PFSK-1 (cell line): ENCODE measurements at regions not wholly inside any gene's neighbourhood (a gene's known extent, or its start where the extent isn't known, plus 50 kb on each side); places are given as distances from the start of the nearest gene placed in this dataset.

ENCODE experiments used
- POLR2AphosphoS5 ChIP-seq: IDR thresholded peaks from 2 replicates; pipeline ENCODE4 v1.6.1; 2012; ENCODE audit warnings: low read depth, mild to moderate bottlenecking, control low read depth, low read length, moderate library complexity
- SIN3A ChIP-seq: IDR thresholded peaks from 2 replicates; pipeline ENCODE4 v1.6.1; 2012; ENCODE audit warnings: mild to moderate bottlenecking, low read length, moderate library complexity, borderline replicate concordance; ENCODE audit not compliant: insufficient read depth
- TAF1 ChIP-seq: IDR thresholded peaks from 2 replicates; pipeline ENCODE4 v1.6.1; 2012; ENCODE audit warnings: low read length, control low read depth, borderline replicate concordance; ENCODE audit not compliant: insufficient read depth
- TF ChIP-seq, protein P1 (sequence below), 2 experiments: IDR thresholded peaks; 2 replicates each; pipeline versions ENCODE4 v1.6.1 to v1.8.0; 2011 to 2012; ENCODE audit warnings: low read depth in 2 of 2, low read length in 2 of 2, control low read depth in 1 of 2, inconsistent platforms in 1 of 2, mild to moderate bottlenecking in 1 of 2, moderate library complexity in 1 of 2; ENCODE audit not compliant: insufficient read depth in 1 of 2

DNA sequence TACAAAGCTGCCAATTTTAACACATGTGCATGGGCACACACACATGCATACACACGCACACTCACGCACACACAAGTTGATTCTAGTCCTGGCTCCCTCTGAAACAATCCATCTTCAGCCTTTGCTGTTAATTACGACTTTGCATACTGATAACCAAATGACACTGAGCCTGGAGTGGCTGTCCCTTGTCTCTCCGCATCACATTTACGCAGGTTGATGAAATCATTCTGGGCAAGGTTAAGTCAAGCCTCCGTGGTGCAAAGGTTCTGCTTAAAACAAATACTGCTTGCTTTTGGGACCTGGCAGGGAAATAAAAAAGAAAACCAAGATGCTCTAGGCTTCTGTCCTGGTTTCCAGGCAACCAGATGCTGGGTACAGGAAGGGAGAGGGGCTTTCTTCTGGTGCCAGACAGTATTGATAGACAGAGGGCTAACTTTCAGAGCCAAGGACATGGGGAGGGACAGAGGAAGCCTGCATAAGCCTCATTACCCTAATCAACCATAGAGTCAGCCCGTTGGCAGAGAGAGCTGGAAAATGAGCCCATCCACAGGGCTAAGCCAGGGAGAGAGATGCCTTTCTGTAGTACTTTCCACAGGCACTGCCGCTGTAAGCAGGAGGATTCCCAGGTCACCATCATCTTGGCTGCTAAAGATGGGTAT, 233.0 kb downstream of the WDR11 start:
- TF ChIP-seq, protein P1, sequence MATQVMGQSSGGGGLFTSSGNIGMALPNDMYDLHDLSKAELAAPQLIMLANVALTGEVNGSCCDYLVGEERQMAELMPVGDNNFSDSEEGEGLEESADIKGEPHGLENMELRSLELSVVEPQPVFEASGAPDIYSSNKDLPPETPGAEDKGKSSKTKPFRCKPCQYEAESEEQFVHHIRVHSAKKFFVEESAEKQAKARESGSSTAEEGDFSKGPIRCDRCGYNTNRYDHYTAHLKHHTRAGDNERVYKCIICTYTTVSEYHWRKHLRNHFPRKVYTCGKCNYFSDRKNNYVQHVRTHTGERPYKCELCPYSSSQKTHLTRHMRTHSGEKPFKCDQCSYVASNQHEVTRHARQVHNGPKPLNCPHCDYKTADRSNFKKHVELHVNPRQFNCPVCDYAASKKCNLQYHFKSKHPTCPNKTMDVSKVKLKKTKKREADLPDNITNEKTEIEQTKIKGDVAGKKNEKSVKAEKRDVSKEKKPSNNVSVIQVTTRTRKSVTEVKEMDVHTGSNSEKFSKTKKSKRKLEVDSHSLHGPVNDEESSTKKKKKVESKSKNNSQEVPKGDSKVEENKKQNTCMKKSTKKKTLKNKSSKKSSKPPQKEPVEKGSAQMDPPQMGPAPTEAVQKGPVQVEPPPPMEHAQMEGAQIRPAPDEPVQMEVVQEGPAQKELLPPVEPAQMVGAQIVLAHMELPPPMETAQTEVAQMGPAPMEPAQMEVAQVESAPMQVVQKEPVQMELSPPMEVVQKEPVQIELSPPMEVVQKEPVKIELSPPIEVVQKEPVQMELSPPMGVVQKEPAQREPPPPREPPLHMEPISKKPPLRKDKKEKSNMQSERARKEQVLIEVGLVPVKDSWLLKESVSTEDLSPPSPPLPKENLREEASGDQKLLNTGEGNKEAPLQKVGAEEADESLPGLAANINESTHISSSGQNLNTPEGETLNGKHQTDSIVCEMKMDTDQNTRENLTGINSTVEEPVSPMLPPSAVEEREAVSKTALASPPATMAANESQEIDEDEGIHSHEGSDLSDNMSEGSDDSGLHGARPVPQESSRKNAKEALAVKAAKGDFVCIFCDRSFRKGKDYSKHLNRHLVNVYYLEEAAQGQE (IDR thresholded peaks at IDR 0.05; ENCODE audit: insufficient read depth in 1 of 2, low read depth in 2 of 2, low read length in 2 of 2): no peak
- TF ChIP-seq POLR2AphosphoS5 (no peak), TAF1 (no peak), SIN3A (no peak)
